AG04449 (cell line): ENCODE measurements at regions not wholly inside any gene's neighbourhood (a gene's known extent, or its start where the extent isn't known, plus 50 kb on each side); places are given as distances from the start of the nearest gene placed in this dataset.

Experiments used
- CTCF ChIA-PET: fragments of 350-600 bp; formaldehyde crosslinking; extraction: SDS; loops from one replicate; lab custom pipeline; 2021; ENCODE audit warnings: antibody characterized with exemption; lab: Yijun Ruan, JAX
- POLR2A ChIA-PET: fragments of 400-600, 350-600 bp; formaldehyde crosslinking; extraction: SDS; loops from one replicate; lab custom pipeline; 2020; ENCODE audit warnings: antibody characterized with exemption, inconsistent platforms; lab: Yijun Ruan, JAX
- DNase-seq: peaks from one replicate; pipeline ENCODE4 v3.0.0-alpha.2; 2010; ENCODE audit warnings: low read depth, low spot score
- H3K4me3 ChIP-seq: 2 replicates; pipeline ENCODE4 v1.5.1; 2011; ENCODE audit warnings: low read depth, mild to moderate bottlenecking, control low read depth, low read length
- CTCF ChIP-seq: IDR thresholded peaks from one replicate; pipeline ENCODE4 v1.5.1; 2011; ENCODE audit warnings: mild to moderate bottlenecking, moderate library complexity, low read length, control low read depth, inconsistent platforms; ENCODE audit not compliant: insufficient read depth; ENCODE audit errors: missing control alignments

- CTCF ChIA-PET, result no interaction called here
- DNase-seq, result no peak
- TF ChIP-seq CTCF, result no peak
- no peak overlapping the region for H3K4me3 ChIP-seq
- POLR2A ChIA-PET, result no interaction called here
Measured at GRCh38 chr2:59874971-59875755, 678.3 kb downstream of the BCL11A start.

- no peak for TF ChIP-seq CTCF
- POLR2A ChIA-PET, result no interaction called here
- CTCF ChIA-PET, result no interaction called here
- DNase-seq, result no peak
- H3K4me3 ChIP-seq, result no peak overlapping the region
Measured at GRCh38 chr2:59874361-59874760, 679.1 kb downstream of the BCL11A start.

GRCh38 chr2:59871830-59872229 lies 681.6 kb downstream of the BCL11A start:
- ChIA-PET POLR2A (no interaction called here), CTCF (no interaction called here)
- no peak for DNase-seq
- no peak overlapping the region for H3K4me3 ChIP-seq
- TF ChIP-seq CTCF, result no peak

- H3K4me3 ChIP-seq, result no peak overlapping the region
- ChIA-PET CTCF (no interaction called here), POLR2A (no interaction called here)
- DNase-seq, result no peak
- TF ChIP-seq CTCF, result no peak
Measured at GRCh38 chr2:59868981-59869380, 684.5 kb downstream of the BCL11A start.

GRCh38 chr2:59866436-59866835 lies 687.0 kb downstream of the BCL11A start:
- no peak overlapping the region for H3K4me3 ChIP-seq
- DNase-seq, result no peak
- ChIA-PET CTCF (no interaction called here), POLR2A (no interaction called here)
- TF ChIP-seq CTCF, result no peak

GRCh38 chr2:59858540-59858939 lies 694.9 kb downstream of the BCL11A start:
- no peak for DNase-seq
- no peak for TF ChIP-seq CTCF
- ChIA-PET CTCF (no interaction called here), POLR2A (no interaction called here)
- H3K4me3 ChIP-seq, result no peak overlapping the region
